Endothelial cell of umbilical vein (primary cell): ENCODE measurements at regions not wholly inside any gene's neighbourhood (a gene's known extent, or its start where the extent isn't known, plus 50 kb on each side); places are given as distances from the start of the nearest gene placed in this dataset.

Experiments
- BruUV-seq: library from RNA; stranded (reverse); fragments of 400-500 nt; replicated peaks from 2 replicates; lab custom pipeline; 2021; lab: Mats Ljungman, UMichigan
- CTCF ChIA-PET: fragments of 300-600, 350-600 bp; sonication (Branson Sonifier 250); formaldehyde crosslinking; loops from one replicate; lab custom pipeline; 2021; ENCODE audit warnings: antibody characterized with exemption, inconsistent platforms; lab: Charles Lee
- POLR2A ChIA-PET: fragments of 300-600, 350-600 bp; sonication (Branson Sonifier 250); formaldehyde crosslinking; loops from one replicate; lab custom pipeline; 2021; ENCODE audit warnings: antibody characterized with exemption, inconsistent platforms; lab: Charles Lee
- DNase-seq: peaks from one replicate; pipeline ENCODE4 v3.0.0-alpha.2; 2011; ENCODE audit warnings: low read depth, low spot score
- FAIRE-seq: peaks from 2 replicates; lab custom pipeline; 2011; peaks lifted over from hg19 to GRCh38; lab: Jason Lieb, UNC
- H2AFZ ChIP-seq: 2 replicates; pipeline ENCODE4 v1.6.0; 2012; ENCODE audit warnings: low read depth, low read length, control low read depth, inconsistent platforms
- H3K27ac ChIP-seq: 2 replicates; pipeline ENCODE4 v1.5.1; 2011; ENCODE audit warnings: low read depth, mild to moderate bottlenecking, control low read depth, low read length, moderate library complexity; ENCODE audit not compliant: insufficient read depth
- H3K27me3 ChIP-seq, 2 experiments: 2 replicates each; pipeline versions ENCODE4 v1.6.0 to v1.6.1; 2011; ENCODE audit warnings: low read length in 2 of 2, mixed read lengths in 1 of 2; ENCODE audit not compliant: control insufficient read depth in 2 of 2, insufficient read depth in 2 of 2
- H3K36me3 ChIP-seq, 2 experiments: 2 replicates in 1 of 2; 3 replicates in 1 of 2; pipeline ENCODE4 v1.5.1; 2011; ENCODE audit warnings: low read length in 2 of 2, mild to moderate bottlenecking in 1 of 2, moderate library complexity in 1 of 2; ENCODE audit not compliant: control insufficient read depth in 2 of 2, insufficient read depth in 2 of 2; ENCODE audit errors: extremely low read depth in 1 of 2
- H3K4me1 ChIP-seq: 3 replicates; pipeline ENCODE4 v1.5.1; 2011; ENCODE audit warnings: mild to moderate bottlenecking, low read length; ENCODE audit not compliant: control insufficient read depth, insufficient read depth; ENCODE audit errors: extremely low read depth
- H3K4me2 ChIP-seq: 2 replicates; pipeline ENCODE4 v1.6.1; 2011; ENCODE audit warnings: low read length, control low read depth, mixed read lengths; ENCODE audit not compliant: insufficient read depth
- H3K4me3 ChIP-seq, 3 experiments: fragments of 200-600 bp in 1 of 3; sonication (generic), shearing (Covaris generic) in 1 of 3; replicated peaks in 1 of 3; 2 replicates each; pipeline ENCODE4 v1.5.1; 2011 to 2016; ENCODE audit warnings: control low read depth in 3 of 3, low read length in 3 of 3, mild to moderate bottlenecking in 2 of 3, inconsistent platforms in 1 of 3, low read depth in 1 of 3, moderate library complexity in 1 of 3; ENCODE audit not compliant: insufficient read depth in 1 of 3
- H3K79me2 ChIP-seq: 2 replicates; pipeline ENCODE4 v1.6.0; 2012; ENCODE audit warnings: low read length, inconsistent platforms; ENCODE audit not compliant: control insufficient read depth, insufficient read depth
- H3K9ac ChIP-seq: replicated peaks from 2 replicates; pipeline ENCODE3; 2011; ENCODE audit warnings: low read length, control low read depth; ENCODE audit not compliant: insufficient read depth; ENCODE audit errors: extremely low read depth
- H3K9me1 ChIP-seq: replicated peaks from 3 replicates; pipeline ENCODE4 v1.6.0; 2011; ENCODE audit warnings: mild to moderate bottlenecking, low read length; ENCODE audit not compliant: control insufficient read depth, insufficient read depth; ENCODE audit errors: extremely low read depth
- H3K9me3 ChIP-seq: replicated peaks from 2 replicates; pipeline ENCODE4 v1.5.1; 2012; ENCODE audit warnings: low read length, inconsistent platforms; ENCODE audit not compliant: control insufficient read depth, insufficient read depth
- H4K20me1 ChIP-seq: replicated peaks from 2 replicates; pipeline ENCODE3; 2011; ENCODE audit warnings: mild to moderate bottlenecking, low read length; ENCODE audit not compliant: control insufficient read depth, insufficient read depth; ENCODE audit errors: extremely low read depth
- EZH2 ChIP-seq: IDR thresholded peaks from 2 replicates; pipeline ENCODE4 v1.6.1; 2012; ENCODE audit warnings: borderline replicate concordance, low read depth, mild to moderate bottlenecking, moderate library complexity, low read length, inconsistent platforms; ENCODE audit not compliant: severe bottlenecking
- FOS ChIP-seq: IDR thresholded peaks from 2 replicates; pipeline ENCODE4 v1.6.1; 2011; ENCODE audit warnings: mild to moderate bottlenecking, low read length, moderate library complexity, borderline replicate concordance; ENCODE audit not compliant: insufficient read depth
- GATA2 ChIP-seq: IDR thresholded peaks from 2 replicates; pipeline ENCODE4 v1.7.0; 2011; ENCODE audit warnings: low read depth, mild to moderate bottlenecking, moderate library complexity, mixed read lengths, low read length; ENCODE audit not compliant: insufficient read length, insufficient read depth
- JUN ChIP-seq: IDR thresholded peaks from 2 replicates; pipeline ENCODE4 v1.6.1; 2011; ENCODE audit warnings: borderline replicate concordance, low read depth; ENCODE audit not compliant: insufficient read length, insufficient read depth
- MYC ChIP-seq: IDR thresholded peaks from one replicate; pipeline ENCODE4 v1.6.1; 2011; ENCODE audit warnings: mild to moderate bottlenecking, low read depth, low read length
- POLR2A ChIP-seq: IDR thresholded peaks from 2 replicates; pipeline ENCODE4 v1.6.1; 2012; ENCODE audit warnings: low read depth, mild to moderate bottlenecking, control low read depth, low read length
- POLR2AphosphoS5 ChIP-seq: IDR thresholded peaks from 2 replicates; pipeline ENCODE4 v1.6.1; 2012; ENCODE audit warnings: low read depth, mild to moderate bottlenecking, control low read depth, low read length, moderate library complexity; ENCODE audit not compliant: insufficient read depth
- dilution Hi-C: fragments of 300-500 bp; cut with MboI; formaldehyde crosslinking; loops from one replicate; pipeline ENCODE4 v1.15.0; 2019; ENCODE audit warnings: low sequenced_read_pairs; ENCODE audit not compliant: extremely low pct_ligation_motif_present
- intact Hi-C: fragments of 100-400 bp; cut with micrococcal nuclease; formaldehyde crosslinking; loops from one replicate; pipeline ENCODE4 v1.10.0; 2022
- TF ChIP-seq, protein P1 (sequence below): IDR thresholded peaks from 2 replicates; pipeline ENCODE4 v1.6.1; 2011; ENCODE audit not compliant: insufficient read depth, insufficient read length
- TF ChIP-seq, protein P2 (sequence below), 2 donors: IDR thresholded peaks; 1 replicate in 1 of 2; 2 replicates in 1 of 2; pipeline ENCODE4 v1.5.1; 2011; ENCODE audit warnings: low read length in 2 of 2, mild to moderate bottlenecking in 2 of 2, moderate library complexity in 2 of 2, control low read depth in 1 of 2, inconsistent platforms in 1 of 2, low read depth in 1 of 2; ENCODE audit not compliant: insufficient read depth in 1 of 2; ENCODE audit errors: extremely low read depth in 1 of 2

DNA sequence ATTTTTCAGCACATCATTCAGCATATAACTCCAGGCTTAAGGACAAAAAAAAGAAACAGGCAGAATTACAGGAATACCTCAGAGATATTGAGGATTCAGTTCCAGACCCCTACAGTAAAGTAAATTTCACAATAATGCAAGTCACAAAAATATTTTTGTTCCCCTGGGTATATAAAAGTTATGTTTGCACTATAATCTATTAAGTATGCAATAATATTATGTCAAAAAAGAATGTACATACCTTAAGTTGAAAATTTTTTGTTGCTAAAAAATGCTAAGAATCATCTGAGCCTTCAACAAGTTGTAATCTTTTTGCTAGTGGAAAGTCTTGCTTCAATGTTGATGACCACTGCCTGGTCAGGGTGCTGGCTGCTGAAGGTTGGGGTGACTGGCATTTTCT is 2532.5 kb downstream of the ARAP2 start:
- Histone ChIP-seq H3K9me3 (peaks cover 2% of the 10 kb centered on the region), H3K4me3 (no peak overlapping the region), H3K9me1 (no peaks in the 10 kb centered on the region), H3K27me3 (no peaks in the 10 kb centered on the region), H3K4me1 (no peaks in the 10 kb centered on the region), H3K79me2 (no peaks in the 10 kb centered on the region), H3K27ac (no peak overlapping the region), H4K20me1 (no peaks in the 10 kb centered on the region), H3K9ac (no peak overlapping the region), H3K36me3 (no peaks in the 10 kb centered on the region), H2AFZ (no peak overlapping the region), H3K4me2 (no peak overlapping the region)
- TF ChIP-seq, protein P1, sequence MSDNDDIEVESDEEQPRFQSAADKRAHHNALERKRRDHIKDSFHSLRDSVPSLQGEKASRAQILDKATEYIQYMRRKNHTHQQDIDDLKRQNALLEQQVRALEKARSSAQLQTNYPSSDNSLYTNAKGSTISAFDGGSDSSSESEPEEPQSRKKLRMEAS = no peak
- TF ChIP-seq, protein P2, sequence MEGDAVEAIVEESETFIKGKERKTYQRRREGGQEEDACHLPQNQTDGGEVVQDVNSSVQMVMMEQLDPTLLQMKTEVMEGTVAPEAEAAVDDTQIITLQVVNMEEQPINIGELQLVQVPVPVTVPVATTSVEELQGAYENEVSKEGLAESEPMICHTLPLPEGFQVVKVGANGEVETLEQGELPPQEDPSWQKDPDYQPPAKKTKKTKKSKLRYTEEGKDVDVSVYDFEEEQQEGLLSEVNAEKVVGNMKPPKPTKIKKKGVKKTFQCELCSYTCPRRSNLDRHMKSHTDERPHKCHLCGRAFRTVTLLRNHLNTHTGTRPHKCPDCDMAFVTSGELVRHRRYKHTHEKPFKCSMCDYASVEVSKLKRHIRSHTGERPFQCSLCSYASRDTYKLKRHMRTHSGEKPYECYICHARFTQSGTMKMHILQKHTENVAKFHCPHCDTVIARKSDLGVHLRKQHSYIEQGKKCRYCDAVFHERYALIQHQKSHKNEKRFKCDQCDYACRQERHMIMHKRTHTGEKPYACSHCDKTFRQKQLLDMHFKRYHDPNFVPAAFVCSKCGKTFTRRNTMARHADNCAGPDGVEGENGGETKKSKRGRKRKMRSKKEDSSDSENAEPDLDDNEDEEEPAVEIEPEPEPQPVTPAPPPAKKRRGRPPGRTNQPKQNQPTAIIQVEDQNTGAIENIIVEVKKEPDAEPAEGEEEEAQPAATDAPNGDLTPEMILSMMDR (IDR thresholded peaks at IDR 0.05; ENCODE audit: extremely low read depth in 1 of 2, insufficient read depth in 1 of 2, low read depth in 1 of 2, low read length in 2 of 2) = no peak
- intact Hi-C loops (no loop called here), dilution Hi-C loops (no loop called here)
- CTCF ChIA-PET = no interaction called here
- POLR2A ChIA-PET = no interaction called here
- FAIRE-seq (no peak), DNase-seq (no peak)
- BruUV-seq = no TSS peak

DNA sequence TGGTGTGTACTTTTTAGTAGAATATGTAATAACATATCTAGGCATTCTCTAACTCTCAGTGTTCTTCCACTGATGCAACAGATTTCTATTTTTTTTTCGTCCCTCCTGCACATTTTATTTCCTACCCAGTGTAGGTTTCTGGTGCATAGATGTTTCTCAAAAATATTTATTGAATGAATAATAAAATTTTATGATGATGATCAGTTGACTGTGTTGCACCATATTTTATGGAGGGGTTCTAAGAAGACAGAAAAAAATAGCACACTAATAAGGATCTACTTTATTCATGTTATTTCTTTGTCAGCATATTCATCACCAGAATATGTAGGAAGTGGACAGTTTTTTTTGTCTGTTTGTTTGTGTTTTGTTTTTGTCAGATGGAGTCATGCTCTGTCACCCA is 2529.3 kb downstream of the ARAP2 start:
- Histone ChIP-seq H3K79me2 (no peaks in the 10 kb centered on the region), H3K9ac (no peak overlapping the region), H3K4me2 (no peak overlapping the region), H4K20me1 (no peaks in the 10 kb centered on the region), H3K4me1 (no peaks in the 10 kb centered on the region), H3K27me3 (no peaks in the 10 kb centered on the region), H3K9me1 (no peaks in the 10 kb centered on the region), H3K27ac (no peak overlapping the region), H2AFZ (no peak overlapping the region), H3K4me3 (no peak overlapping the region), H3K36me3 (no peaks in the 10 kb centered on the region), H3K9me3 (no peaks in the 10 kb centered on the region)
- DNase-seq (no peak), FAIRE-seq (no peak)
- dilution Hi-C loops (no loop called here), intact Hi-C loops (no loop called here)
- TF ChIP-seq EZH2 (no peak), POLR2AphosphoS5 (no peak), POLR2A (no peak), GATA2 (no peak), JUN (no peak), MYC (no peak), FOS (no peak)
- TF ChIP-seq, protein P1 = no peak
- TF ChIP-seq, protein P2 (IDR thresholded peaks at IDR 0.05; ENCODE audit: extremely low read depth in 1 of 2, insufficient read depth in 1 of 2, low read depth in 1 of 2, low read length in 2 of 2) = no peak
- CTCF ChIA-PET = no interaction called here
- POLR2A ChIA-PET = no interaction called here
- no TSS peak for BruUV-seq
